ENCODE measurements at regions not wholly inside any gene's neighbourhood (a gene's known extent, or its start where the extent isn't known, plus 50 kb on each side); places are given as distances from the start of the nearest gene placed in this dataset.

- no peak for DNase-seq (ENCODE audit: low spot score)
- no peaks in the 10 kb centered on the region for H3K9me3 Mint-ChIP-seq
- no peaks in the 10 kb centered on the region for H3K36me3 Mint-ChIP-seq (ENCODE audit: low read depth)
- peaks cover 6% of the 10 kb centered on the region for H3K27me3 Mint-ChIP-seq (ENCODE audit: low read depth)
- H3K27ac Mint-ChIP-seq: no peak overlapping the region
- no peak overlapping the region for H3K4me3 Mint-ChIP-seq
- H3K4me1 Mint-ChIP-seq (ENCODE audit: low read depth): no peaks in the 10 kb centered on the region
Measured at GRCh38 chr5:141747152-141748141, 65.4 kb upstream of the ARAP3 start.

GRCh38 chr5:141746395-141746794 lies 64.4 kb upstream of the ARAP3 start:
- Mint-ChIP-seq H3K4me1 (ENCODE audit: low read depth) (no peaks in the 10 kb centered on the region), H3K4me3 (no peak overlapping the region), H3K9me3 (no peaks in the 10 kb centered on the region), H3K36me3 (ENCODE audit: low read depth) (no peaks in the 10 kb centered on the region), H3K27me3 (ENCODE audit: low read depth) (peaks cover 2% of the 10 kb centered on the region), H3K27ac (no peak overlapping the region)
- no peak for DNase-seq (ENCODE audit: low spot score)

- H3K36me3 Mint-ChIP-seq (ENCODE audit: low read depth): no peaks in the 10 kb centered on the region
- H3K27me3 Mint-ChIP-seq (ENCODE audit: low read depth): peaks cover 2% of the 10 kb centered on the region
- H3K27ac Mint-ChIP-seq: no peak overlapping the region
- DNase-seq (ENCODE audit: low spot score): no peak
- no peaks in the 10 kb centered on the region for H3K4me1 Mint-ChIP-seq (ENCODE audit: low read depth)
- no peaks in the 10 kb centered on the region for H3K9me3 Mint-ChIP-seq
- H3K4me3 Mint-ChIP-seq: no peak overlapping the region
Measured at GRCh38 chr5:141745390-141745789, 63.4 kb upstream of the ARAP3 start.

DNA sequence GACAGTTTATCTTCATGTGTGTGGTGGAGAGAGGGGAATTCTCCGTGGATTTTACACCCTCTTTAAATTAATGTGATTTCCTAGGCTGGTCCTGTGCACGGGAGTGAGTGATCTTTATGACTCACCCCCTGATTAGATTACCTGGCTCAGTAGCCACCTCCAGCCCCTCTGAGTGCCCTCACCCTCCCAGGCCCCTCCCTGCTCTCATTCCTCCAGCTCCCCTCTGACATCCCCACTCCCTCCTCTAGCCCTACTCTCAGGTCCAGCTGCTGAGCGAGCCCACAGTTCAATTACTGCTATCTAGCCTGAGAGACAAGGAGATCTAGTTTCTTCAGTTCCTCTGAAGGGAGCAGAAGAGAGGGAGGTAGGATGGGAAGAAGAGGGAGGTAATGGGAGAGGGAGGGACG lies 61.8 kb upstream of the ARAP3 start:
- Mint-ChIP-seq H3K9me3 (no peaks in the 10 kb centered on the region), H3K27me3 (ENCODE audit: low read depth) (peaks cover 2% of the 10 kb centered on the region), H3K4me3 (no peak overlapping the region), H3K36me3 (ENCODE audit: low read depth) (no peaks in the 10 kb centered on the region), H3K27ac (no peak overlapping the region), H3K4me1 (ENCODE audit: low read depth) (no peaks in the 10 kb centered on the region)
- no peak for DNase-seq (ENCODE audit: low spot score)

- H3K4me1 Mint-ChIP-seq (ENCODE audit: low read depth): no peaks in the 10 kb centered on the region
- H3K36me3 Mint-ChIP-seq (ENCODE audit: low read depth): no peaks in the 10 kb centered on the region
- peak; percentile 5 for DNase-seq (ENCODE audit: low spot score)
- no peaks in the 10 kb centered on the region for H3K9me3 Mint-ChIP-seq
- no peak overlapping the region for H3K4me3 Mint-ChIP-seq
- no peak overlapping the region for H3K27ac Mint-ChIP-seq
- peaks cover 2% of the 10 kb centered on the region for H3K27me3 Mint-ChIP-seq (ENCODE audit: low read depth)
Measured at GRCh38 chr5:141742866-141743851, 61.1 kb upstream of the ARAP3 start.

- Mint-ChIP-seq H3K4me1 (ENCODE audit: low read depth) (no peaks in the 10 kb centered on the region), H3K27ac (no peak overlapping the region), H3K27me3 (ENCODE audit: low read depth) (peaks cover 2% of the 10 kb centered on the region), H3K4me3 (no peak overlapping the region), H3K36me3 (ENCODE audit: low read depth) (no peaks in the 10 kb centered on the region), H3K9me3 (no peaks in the 10 kb centered on the region)
- no peak for DNase-seq (ENCODE audit: low spot score)
Measured at GRCh38 chr5:141742144-141742543, 60.1 kb upstream of the ARAP3 start.

- no peak for DNase-seq (ENCODE audit: low spot score)
- Mint-ChIP-seq H3K9me3 (no peaks in the 10 kb centered on the region), H3K4me1 (ENCODE audit: low read depth) (no peaks in the 10 kb centered on the region), H3K36me3 (ENCODE audit: low read depth) (no peaks in the 10 kb centered on the region), H3K4me3 (no peak overlapping the region), H3K27ac (no peak overlapping the region), H3K27me3 (ENCODE audit: low read depth) (peaks cover 2% of the 10 kb centered on the region)
Measured at GRCh38 chr5:141740885-141741284, 58.9 kb upstream of the ARAP3 start.

DNA sequence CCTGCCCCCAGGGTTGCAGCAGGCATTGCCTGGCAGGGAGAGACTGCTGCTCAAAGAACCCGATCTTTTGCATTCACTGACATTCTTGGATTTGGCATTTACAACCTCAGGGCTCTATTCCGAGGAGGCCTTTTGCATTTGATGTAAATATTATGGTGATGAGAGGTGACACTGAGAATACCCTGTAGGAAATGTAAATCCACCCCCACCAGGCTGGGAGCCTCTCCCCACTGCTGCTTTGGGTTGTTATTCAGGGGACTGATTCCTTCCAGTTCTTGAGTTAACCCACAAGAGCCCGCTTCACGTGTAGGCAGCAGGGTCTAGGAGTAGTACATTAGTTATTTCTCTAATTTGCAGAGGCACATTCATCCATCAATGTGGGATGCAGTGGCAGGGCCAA lies 55.5 kb upstream of the ARAP3 start:
- no peaks in the 10 kb centered on the region for H3K27me3 Mint-ChIP-seq (ENCODE audit: low read depth)
- H3K36me3 Mint-ChIP-seq (ENCODE audit: low read depth): no peaks in the 10 kb centered on the region
- H3K4me3 Mint-ChIP-seq: no peak overlapping the region
- H3K27ac Mint-ChIP-seq: no peak overlapping the region
- H3K9me3 Mint-ChIP-seq: no peaks in the 10 kb centered on the region
- H3K4me1 Mint-ChIP-seq (ENCODE audit: low read depth): no peaks in the 10 kb centered on the region
- DNase-seq (ENCODE audit: low spot score): no peak

GRCh38 chr5:141735823-141736222 lies 53.8 kb upstream of the ARAP3 start:
- H3K4me1 Mint-ChIP-seq (ENCODE audit: low read depth): no peaks in the 10 kb centered on the region
- no peaks in the 10 kb centered on the region for H3K27me3 Mint-ChIP-seq (ENCODE audit: low read depth)
- H3K27ac Mint-ChIP-seq: no peak overlapping the region

DNA sequence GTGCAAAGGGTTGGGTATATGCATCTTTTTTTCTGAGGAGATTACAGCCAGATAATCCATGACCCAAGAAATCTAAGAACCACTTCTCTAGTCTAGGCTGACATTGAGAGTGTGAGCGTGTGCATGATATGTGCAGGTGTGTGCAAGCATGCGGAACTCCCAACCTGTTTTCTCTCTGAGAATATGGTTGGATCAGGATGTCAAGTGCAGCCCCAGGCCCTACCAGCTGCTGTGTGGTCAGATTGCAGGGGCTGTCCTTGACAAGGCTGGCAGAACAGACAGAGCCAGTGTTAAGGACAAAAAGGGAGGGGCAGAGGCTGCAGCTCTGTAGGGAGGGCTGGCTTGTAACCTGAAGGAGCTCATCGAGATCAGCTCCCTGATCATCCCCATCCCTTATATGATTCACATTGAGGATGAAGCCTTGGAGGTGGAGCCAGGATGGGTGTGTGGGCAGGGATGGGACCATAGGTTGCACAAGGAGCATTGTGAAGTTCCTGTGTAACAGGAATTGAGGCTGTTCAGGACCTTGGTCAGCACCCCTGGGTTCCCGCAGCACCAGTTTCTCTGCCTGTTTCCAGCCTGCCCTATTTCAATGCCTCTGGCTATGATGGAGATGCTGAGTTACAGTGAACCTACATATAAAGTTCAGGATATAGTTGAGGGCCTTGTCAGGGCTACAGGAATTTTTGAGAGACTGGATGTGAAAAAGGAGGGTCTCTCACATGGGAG lies 52.6 kb upstream of the ARAP3 start:
- DNase-seq (ENCODE audit: low spot score): peak; percentile 13
- no peaks in the 10 kb centered on the region for H3K9me3 Mint-ChIP-seq
- no peak overlapping the region for H3K4me3 Mint-ChIP-seq
- H3K4me1 Mint-ChIP-seq (ENCODE audit: low read depth): no peaks in the 10 kb centered on the region
- H3K27ac Mint-ChIP-seq: no peak overlapping the region
- no peaks in the 10 kb centered on the region for H3K36me3 Mint-ChIP-seq (ENCODE audit: low read depth)
- H3K27me3 Mint-ChIP-seq (ENCODE audit: low read depth): no peaks in the 10 kb centered on the region

More at GRCh38 chr5:141735823-141736222, 53.8 kb upstream of the ARAP3 start:
- DNase-seq (ENCODE audit: low spot score): no peak
- Mint-ChIP-seq H3K9me3 (no peaks in the 10 kb centered on the region), H3K4me3 (no peak overlapping the region), H3K36me3 (ENCODE audit: low read depth) (no peaks in the 10 kb centered on the region)

GRCh38 chr5:141733198-141733597 lies 51.2 kb upstream of the ARAP3 start:
- Mint-ChIP-seq H3K27ac (no peak overlapping the region), H3K9me3 (no peaks in the 10 kb centered on the region), H3K4me1 (ENCODE audit: low read depth) (no peaks in the 10 kb centered on the region), H3K36me3 (ENCODE audit: low read depth) (no peaks in the 10 kb centered on the region), H3K4me3 (no peak overlapping the region), H3K27me3 (ENCODE audit: low read depth) (no peaks in the 10 kb centered on the region)
- DNase-seq (ENCODE audit: low spot score): no peak

- Mint-ChIP-seq H3K36me3 (ENCODE audit: low read depth) (no peaks in the 10 kb centered on the region), H3K27me3 (ENCODE audit: low read depth) (no peaks in the 10 kb centered on the region), H3K4me3 (no peak overlapping the region), H3K4me1 (ENCODE audit: low read depth) (no peaks in the 10 kb centered on the region), H3K9me3 (no peaks in the 10 kb centered on the region), H3K27ac (no peak overlapping the region)
- no peak for DNase-seq (ENCODE audit: low spot score)
Measured at GRCh38 chr5:141732417-141732816, 50.4 kb upstream of the ARAP3 start.

Measured in T-helper 2 cell treated with Interferon-gamma antibody and Interleukin-4, amounts not matched to agents 5 μg/mL and 100 μg/mL, for 36 hours (primary cell).